Breast epithelium (tissue), 3 donors: ENCODE measurements at regions not wholly inside any gene's neighbourhood (a gene's known extent, or its start where the extent isn't known, plus 50 kb on each side); places are given as distances from the start of the nearest gene placed in this dataset.

ENCODE experiments used
- CTCF ChIP-seq, 3 donors: fragments of 450-650 bp; IDR thresholded peaks; one replicate each; pipeline ENCODE4 v1.5.1; 2016 to 2017; ENCODE audit warnings: antibody characterized with exemption in 3 of 3, mild to moderate bottlenecking in 3 of 3, moderate library complexity in 3 of 3
- POLR2A ChIP-seq: fragments of 450-650 bp; IDR thresholded peaks from one replicate; pipeline ENCODE4 v1.6.1; 2016; ENCODE audit warnings: antibody characterized with exemption, mild to moderate bottlenecking, moderate library complexity
- POLR2AphosphoS5 ChIP-seq, 3 donors: sonication (generic); formaldehyde crosslinking; IDR thresholded peaks; one replicate each; pipeline ENCODE4 v1.6.1; 2017; ENCODE audit warnings: antibody characterized with exemption in 3 of 3

GRCh38 chr7:126140858-126141466, 1111.8 kb downstream of the GRM8 start:
- TF ChIP-seq CTCF (IDR thresholded peaks at IDR 0.05) (no peak), POLR2A (no peak), POLR2AphosphoS5 (IDR thresholded peaks at IDR 0.05) (no peak)
